ENCODE measurements at regions not wholly inside any gene's neighbourhood (a gene's known extent, or its start where the extent isn't known, plus 50 kb on each side); places are given as distances from the start of the nearest gene placed in this dataset.

- DNase-seq: no peak
Measured at GRCh38 chr7:25546306-25546705, 318.0 kb upstream of the NPVF start.

- DNase-seq: no peak
Measured at GRCh38 chr7:25549271-25549921, 321.1 kb upstream of the NPVF start.

GRCh38 chr7:25550149-25550548 is 321.9 kb upstream of the NPVF start:
- no peak for DNase-seq

DNA sequence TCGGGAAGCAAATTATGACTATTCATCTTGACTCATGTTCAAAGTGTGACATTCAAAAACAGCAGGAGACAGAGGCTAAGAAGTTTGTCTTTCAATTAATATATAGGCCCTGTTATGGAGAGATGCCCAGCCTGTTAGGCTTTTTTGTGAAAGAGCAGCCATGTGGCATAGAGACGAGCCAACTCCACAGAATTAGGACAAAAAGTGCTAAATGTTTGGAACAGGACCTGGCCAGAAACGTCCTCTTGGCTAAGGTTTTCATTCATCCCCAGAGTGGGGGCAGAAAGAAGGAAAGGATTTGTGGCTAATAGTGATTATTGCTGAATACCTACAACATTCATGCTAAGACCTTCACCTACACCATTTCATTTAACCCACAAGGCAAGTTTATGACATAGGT is 324.7 kb upstream of the NPVF start:
- peak in 8 of 56 donors; percentile 4 to 61 (median 12) for DNase-seq

- no peak for DNase-seq
Measured at GRCh38 chr7:25553580-25554291, 325.4 kb upstream of the NPVF start.

DNA sequence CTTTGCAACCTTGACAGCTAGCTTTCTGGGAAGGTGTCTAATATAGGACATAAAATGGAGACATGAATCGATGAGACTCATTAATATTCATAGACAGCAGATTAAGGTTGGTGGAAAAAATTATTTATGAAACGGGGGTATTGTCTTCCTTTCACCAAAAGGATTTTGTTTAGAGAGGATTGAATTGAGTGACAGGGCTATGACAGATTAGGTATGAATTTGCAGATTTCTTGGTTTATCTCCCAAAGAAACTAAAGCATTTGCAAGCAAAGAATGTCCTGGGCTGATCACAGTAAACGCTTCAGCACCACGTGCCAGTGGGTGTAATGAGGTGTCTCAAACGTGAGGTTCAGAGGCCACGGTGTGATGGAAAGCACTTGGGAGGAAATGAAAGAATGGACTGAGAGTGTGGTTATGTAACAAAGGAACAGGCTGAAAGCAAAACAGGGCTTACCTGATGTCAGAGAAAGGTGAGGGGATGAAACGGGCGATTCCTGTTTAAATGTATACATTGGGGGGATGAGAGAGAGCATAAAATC is 329.2 kb upstream of the NPVF start:
- no peak for DNase-seq

GRCh38 chr7:25557930-25558329 is 329.6 kb upstream of the NPVF start:
- DNase-seq: no peak

DNA sequence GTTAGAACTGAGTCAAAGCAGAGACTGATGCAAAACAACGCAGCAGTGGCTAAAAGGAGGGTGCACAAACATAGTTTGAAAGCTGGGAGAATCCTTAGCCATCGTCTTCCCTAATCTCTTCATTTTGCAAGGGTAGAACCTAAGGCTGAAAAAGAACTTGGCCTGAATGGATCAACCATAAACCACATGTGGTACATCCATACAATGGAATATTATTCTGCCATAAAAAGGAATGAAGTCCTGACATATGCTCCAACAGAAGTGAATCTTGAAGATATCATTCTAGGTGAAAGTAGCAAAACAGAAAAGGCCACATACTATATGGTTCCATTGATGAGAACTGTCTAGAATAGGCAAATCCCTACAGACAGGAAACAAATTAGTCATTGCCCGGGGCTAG is 330.3 kb upstream of the NPVF start:
- DNase-seq: no peak

DNA sequence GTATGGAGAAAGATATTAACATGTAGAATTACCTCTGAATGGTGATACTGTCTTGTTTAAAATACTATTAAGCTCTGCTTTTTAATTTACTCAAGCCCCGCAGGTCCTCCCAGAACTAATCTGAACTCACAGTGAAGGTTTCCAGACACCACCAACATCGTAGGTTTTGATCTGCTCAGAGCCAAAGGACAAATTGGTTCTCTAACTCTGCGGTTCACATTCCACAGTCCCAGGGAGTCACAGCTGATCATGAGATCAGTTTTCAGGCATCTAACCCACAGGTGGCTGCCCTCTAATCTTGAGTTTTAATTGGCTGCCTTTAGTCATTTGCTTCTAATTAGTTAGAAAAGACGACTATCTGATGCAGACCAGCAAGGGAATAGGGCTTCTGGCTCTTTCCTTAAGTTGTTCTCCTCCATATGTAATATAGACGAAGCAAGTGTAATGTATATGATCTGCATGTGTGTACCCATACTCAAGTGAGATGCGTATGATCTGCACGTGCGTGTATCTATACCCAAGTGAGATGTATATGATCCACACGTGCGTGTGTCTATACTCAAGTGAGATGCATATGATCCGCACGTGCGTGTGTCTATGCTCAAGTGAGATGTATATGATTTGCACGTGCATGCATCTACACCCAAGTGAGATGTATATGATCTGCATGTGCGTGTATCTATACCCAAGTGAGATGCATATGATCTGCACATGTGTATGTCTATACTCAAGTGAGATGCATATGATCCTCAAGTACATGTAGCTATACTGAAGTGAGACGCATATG is 331.5 kb upstream of the NPVF start:
- no peak for DNase-seq

GRCh38 chr7:25562673-25563182 is 334.4 kb upstream of the NPVF start:
- no peak for DNase-seq

GRCh38 chr7:25565002-25565401 is 336.7 kb upstream of the NPVF start:
- DNase-seq: peak in 24 of 56 donors; percentile 5 to 58 (median 21)

- peak in 44 of 56 donors; percentile 2 to 76 (median 32) for DNase-seq
Measured at GRCh38 chr7:25565949-25566348, 337.7 kb upstream of the NPVF start.

DNA sequence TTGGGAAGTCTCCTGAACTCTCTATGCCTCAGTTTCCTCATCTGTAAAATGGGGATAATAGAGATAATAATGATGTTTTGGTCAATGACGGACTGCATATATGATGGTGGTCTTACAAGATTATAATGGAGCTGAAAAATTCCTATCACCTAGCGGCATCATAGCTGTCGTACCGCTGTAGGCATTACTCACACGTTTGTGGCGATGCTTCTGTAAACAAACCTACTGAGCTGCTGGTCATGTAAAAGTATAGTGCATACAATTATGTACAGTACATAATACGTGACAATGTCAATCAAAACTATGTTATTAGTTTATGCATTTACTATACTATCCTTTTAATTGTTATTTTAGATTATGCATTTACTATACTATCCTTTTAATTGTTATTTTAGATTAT is 339.1 kb upstream of the NPVF start:
- DNase-seq: no peak

GRCh38 chr7:25569765-25570164 is 341.5 kb upstream of the NPVF start:
- DNase-seq: no peak

GRCh38 chr7:25572423-25572822 is 344.1 kb upstream of the NPVF start:
- DNase-seq: no peak

DNA sequence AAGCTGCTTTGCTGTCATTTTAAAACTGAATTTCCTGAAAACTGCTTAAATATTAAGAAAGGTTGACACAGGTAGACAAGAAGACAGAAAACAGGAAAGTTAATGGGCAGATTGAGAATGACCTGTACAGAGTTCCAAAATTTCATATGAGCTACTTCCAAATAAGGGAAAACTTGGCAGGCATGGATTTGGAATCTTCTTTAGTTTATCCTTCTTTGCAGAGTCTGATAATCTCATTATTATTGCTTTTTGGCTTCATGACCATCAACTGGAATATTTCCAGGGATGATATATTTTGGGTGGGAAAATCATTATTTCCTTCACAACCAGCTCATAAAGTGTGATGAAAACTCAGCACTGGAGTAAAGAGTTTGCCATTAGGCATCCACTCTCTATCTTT is 346.5 kb upstream of the NPVF start:
- no peak for DNase-seq

DNA sequence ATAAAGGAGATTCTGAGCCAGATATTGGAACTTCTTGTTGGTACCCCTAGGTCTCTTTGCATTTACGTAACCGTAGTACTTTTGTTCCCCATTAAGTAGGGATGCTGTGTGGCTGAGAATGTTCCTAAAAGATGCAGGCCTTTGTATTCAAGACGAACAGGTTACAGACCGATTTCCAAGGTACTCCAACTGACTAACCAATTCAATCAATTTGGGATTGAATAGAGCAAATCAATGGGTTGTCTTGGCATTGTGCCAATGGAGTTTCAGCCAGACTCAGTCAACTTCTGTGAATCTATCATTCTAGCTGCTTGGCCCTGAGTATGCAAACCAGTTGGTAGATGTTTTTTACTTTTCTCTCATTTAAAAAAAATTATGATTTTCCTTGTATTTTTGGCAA is 347.3 kb upstream of the NPVF start:
- no peak for DNase-seq

GRCh38 chr7:25578991-25579777 is 350.9 kb upstream of the NPVF start:
- no peak for DNase-seq

- DNase-seq: no peak
Measured at GRCh38 chr7:25579778-25580075, 351.4 kb upstream of the NPVF start.

DNA sequence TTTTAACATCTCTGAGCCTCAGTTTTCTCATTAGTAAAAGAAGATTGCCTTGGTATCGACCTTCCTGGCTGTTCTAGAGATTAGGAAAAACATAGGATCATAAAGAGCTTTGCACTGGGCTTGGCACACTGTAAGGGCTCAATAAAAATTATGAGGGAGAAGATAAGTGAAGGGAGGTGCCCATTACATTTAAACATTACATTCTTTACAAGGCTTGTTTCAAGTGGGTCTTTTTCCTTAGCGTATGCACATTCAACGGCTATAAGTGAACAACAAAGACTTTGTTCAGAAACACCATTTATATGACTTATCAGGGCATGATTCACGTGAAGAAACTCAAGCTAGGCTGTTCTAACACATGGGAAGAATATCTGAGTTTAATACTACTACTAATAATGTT is 351.9 kb upstream of the NPVF start:
- no peak for DNase-seq

DNA sequence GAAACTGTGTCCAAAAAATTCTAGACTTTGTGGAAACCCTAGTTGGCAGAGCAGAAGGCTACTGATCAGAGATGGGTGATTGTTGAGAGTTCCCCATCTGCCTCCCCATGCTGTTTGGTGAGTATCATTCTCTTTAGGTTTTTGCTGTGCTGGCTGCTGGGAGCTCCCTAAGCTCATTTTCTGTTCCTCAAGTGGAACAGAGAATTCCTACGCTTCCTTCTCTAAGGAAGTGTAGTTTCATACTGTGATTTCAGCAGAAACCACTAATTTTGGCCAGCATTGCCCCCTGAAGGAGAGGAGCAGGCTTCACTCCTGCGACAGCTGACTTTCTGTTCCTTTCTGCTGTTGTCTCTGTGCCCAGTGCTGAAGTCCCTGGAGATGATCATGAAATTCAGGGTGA is 355.3 kb upstream of the NPVF start:
- DNase-seq: peak in 1 of 56 donors; percentile 11
